HG03060 (cell line): ENCODE measurements at regions not wholly inside any gene's neighbourhood (a gene's known extent, or its start where the extent isn't known, plus 50 kb on each side); places are given as distances from the start of the nearest gene placed in this dataset.
"Not testable (repeated sequence)": the region's sequence is repeated elsewhere in the genome, so short reads cannot be mapped to it uniquely, and the experiment has no call there.

Source experiments
- ATAC-seq: cut with Tn5 transposase; IDR thresholded peaks from one replicate; pipeline ENCODE4 v1.9.1; 2021; ENCODE audit warnings: low read depth, moderate number of reproducible peaks; ENCODE audit not compliant: unreplicated experiment

- no peak for ATAC-seq
These were observed 1033.9 kb downstream of the TYW1 start for GRCh38 chr7:68030530-68030929.

GRCh38 chr7:68031180-68031943 lies 1034.7 kb downstream of the TYW1 start:
- ATAC-seq, result no peak

- no peak for ATAC-seq
These were observed 1042.1 kb downstream of the TYW1 start for GRCh38 chr7:68038621-68039314.

- no peak for ATAC-seq
These were observed 1044.9 kb downstream of the TYW1 start for GRCh38 chr7:68041554-68041953.

GRCh38 chr7:68043546-68043945 lies 1046.9 kb downstream of the TYW1 start:
- ATAC-seq, result no peak

- ATAC-seq, result no peak
These were observed 1054.0 kb downstream of the TYW1 start for GRCh38 chr7:68050627-68051026.

- ATAC-seq, result no peak
These were observed 1061.4 kb downstream of the TYW1 start for GRCh38 chr7:68058014-68058413.

- no peak for ATAC-seq
These were observed 1066.5 kb downstream of the TYW1 start for GRCh38 chr7:68063171-68063570.

- ATAC-seq, result no peak
These were observed 1068.9 kb downstream of the TYW1 start for GRCh38 chr7:68065581-68065980.

GRCh38 chr7:68067845-68068244 lies 1071.2 kb downstream of the TYW1 start:
- no peak for ATAC-seq

- no peak for ATAC-seq
These were observed 1074.4 kb downstream of the TYW1 start for GRCh38 chr7:68070992-68071391.

GRCh38 chr7:68073701-68074100 lies 1077.1 kb downstream of the TYW1 start:
- ATAC-seq, result no peak

- ATAC-seq, result no peak
These were observed 1077.6 kb downstream of the TYW1 start for GRCh38 chr7:68074242-68074641.

GRCh38 chr7:68078157-68078710 lies 1081.6 kb downstream of the TYW1 start:
- no peak for ATAC-seq

GRCh38 chr7:68082066-68082960 lies 1085.7 kb downstream of the TYW1 start:
- not testable (repeated sequence) for ATAC-seq

- ATAC-seq, result not testable (repeated sequence)
These were observed 1086.5 kb downstream of the TYW1 start for GRCh38 chr7:68082961-68083657.

- ATAC-seq, result no peak
These were observed 1090.8 kb downstream of the TYW1 start for GRCh38 chr7:68087401-68087800.

- no peak for ATAC-seq
These were observed 1092.2 kb downstream of the TYW1 start for GRCh38 chr7:68088879-68089278.

GRCh38 chr7:68090256-68090655 lies 1093.6 kb downstream of the TYW1 start:
- not testable (repeated sequence) for ATAC-seq

- no peak for ATAC-seq
These were observed 1106.7 kb downstream of the TYW1 start for GRCh38 chr7:68103319-68103718.
